ENCODE measurements at regions not wholly inside any gene's neighbourhood (a gene's known extent, or its start where the extent isn't known, plus 50 kb on each side); places are given as distances from the start of the nearest gene placed in this dataset.

- TF ChIP-seq, protein P1, sequence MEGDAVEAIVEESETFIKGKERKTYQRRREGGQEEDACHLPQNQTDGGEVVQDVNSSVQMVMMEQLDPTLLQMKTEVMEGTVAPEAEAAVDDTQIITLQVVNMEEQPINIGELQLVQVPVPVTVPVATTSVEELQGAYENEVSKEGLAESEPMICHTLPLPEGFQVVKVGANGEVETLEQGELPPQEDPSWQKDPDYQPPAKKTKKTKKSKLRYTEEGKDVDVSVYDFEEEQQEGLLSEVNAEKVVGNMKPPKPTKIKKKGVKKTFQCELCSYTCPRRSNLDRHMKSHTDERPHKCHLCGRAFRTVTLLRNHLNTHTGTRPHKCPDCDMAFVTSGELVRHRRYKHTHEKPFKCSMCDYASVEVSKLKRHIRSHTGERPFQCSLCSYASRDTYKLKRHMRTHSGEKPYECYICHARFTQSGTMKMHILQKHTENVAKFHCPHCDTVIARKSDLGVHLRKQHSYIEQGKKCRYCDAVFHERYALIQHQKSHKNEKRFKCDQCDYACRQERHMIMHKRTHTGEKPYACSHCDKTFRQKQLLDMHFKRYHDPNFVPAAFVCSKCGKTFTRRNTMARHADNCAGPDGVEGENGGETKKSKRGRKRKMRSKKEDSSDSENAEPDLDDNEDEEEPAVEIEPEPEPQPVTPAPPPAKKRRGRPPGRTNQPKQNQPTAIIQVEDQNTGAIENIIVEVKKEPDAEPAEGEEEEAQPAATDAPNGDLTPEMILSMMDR (IDR thresholded peaks at IDR 0.05 in 2 of 3, conservative IDR thresholded peaks at IDR 0.05 in 1 of 3; ENCODE audit: borderline replicate concordance in 1 of 3, insufficient read depth in 1 of 3, low read depth in 2 of 3, low read length in 2 of 3), result no peak
- no peak for TF ChIP-seq EZH2phosphoT487 (IDR thresholded peaks at IDR 0.05; ENCODE audit: borderline replicate concordance)
- no peak for TF ChIP-seq POLR2AphosphoS5 (IDR thresholded peaks at IDR 0.05; ENCODE audit: low read depth, low read length)
- TF ChIP-seq YY1 (IDR thresholded peaks at IDR 0.05; ENCODE audit: extremely low read depth, insufficient replicate concordance, low read depth, low read length), result no peak
- TF ChIP-seq ELF1 (IDR thresholded peaks at IDR 0.05; ENCODE audit: borderline replicate concordance, low read depth), result no peak
- TF ChIP-seq, protein P2, sequence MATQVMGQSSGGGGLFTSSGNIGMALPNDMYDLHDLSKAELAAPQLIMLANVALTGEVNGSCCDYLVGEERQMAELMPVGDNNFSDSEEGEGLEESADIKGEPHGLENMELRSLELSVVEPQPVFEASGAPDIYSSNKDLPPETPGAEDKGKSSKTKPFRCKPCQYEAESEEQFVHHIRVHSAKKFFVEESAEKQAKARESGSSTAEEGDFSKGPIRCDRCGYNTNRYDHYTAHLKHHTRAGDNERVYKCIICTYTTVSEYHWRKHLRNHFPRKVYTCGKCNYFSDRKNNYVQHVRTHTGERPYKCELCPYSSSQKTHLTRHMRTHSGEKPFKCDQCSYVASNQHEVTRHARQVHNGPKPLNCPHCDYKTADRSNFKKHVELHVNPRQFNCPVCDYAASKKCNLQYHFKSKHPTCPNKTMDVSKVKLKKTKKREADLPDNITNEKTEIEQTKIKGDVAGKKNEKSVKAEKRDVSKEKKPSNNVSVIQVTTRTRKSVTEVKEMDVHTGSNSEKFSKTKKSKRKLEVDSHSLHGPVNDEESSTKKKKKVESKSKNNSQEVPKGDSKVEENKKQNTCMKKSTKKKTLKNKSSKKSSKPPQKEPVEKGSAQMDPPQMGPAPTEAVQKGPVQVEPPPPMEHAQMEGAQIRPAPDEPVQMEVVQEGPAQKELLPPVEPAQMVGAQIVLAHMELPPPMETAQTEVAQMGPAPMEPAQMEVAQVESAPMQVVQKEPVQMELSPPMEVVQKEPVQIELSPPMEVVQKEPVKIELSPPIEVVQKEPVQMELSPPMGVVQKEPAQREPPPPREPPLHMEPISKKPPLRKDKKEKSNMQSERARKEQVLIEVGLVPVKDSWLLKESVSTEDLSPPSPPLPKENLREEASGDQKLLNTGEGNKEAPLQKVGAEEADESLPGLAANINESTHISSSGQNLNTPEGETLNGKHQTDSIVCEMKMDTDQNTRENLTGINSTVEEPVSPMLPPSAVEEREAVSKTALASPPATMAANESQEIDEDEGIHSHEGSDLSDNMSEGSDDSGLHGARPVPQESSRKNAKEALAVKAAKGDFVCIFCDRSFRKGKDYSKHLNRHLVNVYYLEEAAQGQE (IDR thresholded peaks at IDR 0.05; ENCODE audit: low read depth), result no peak
- TF ChIP-seq POLR2A (IDR thresholded peaks at IDR 0.05; ENCODE audit: borderline replicate concordance, extremely low read depth, insufficient read depth, insufficient read length), result no peak
- TF ChIP-seq EZH2 (IDR thresholded peaks at IDR 0.05), result no peak
- TF ChIP-seq RAD21 (IDR thresholded peaks at IDR 0.05; ENCODE audit: low read depth), result no peak
- TF ChIP-seq ZNF274 (IDR thresholded peaks at IDR 0.05; ENCODE audit: low read depth, low read length), result no peak
- TF ChIP-seq SRF (IDR thresholded peaks at IDR 0.05; ENCODE audit: low read depth), result no peak
- no peak for TF ChIP-seq JUND (IDR thresholded peaks at IDR 0.05)
- TF ChIP-seq MAX (IDR thresholded peaks at IDR 0.05), result no peak
- no peak for TF ChIP-seq SP1 (IDR thresholded peaks at IDR 0.05; ENCODE audit: low read depth)
Observed at GRCh38 chr5:68048516-68048915, 167.0 kb upstream of the PIK3R1 start.
